LNCaP clone FGC (cell line): ENCODE measurements at regions not wholly inside any gene's neighbourhood (a gene's known extent, or its start where the extent isn't known, plus 50 kb on each side); places are given as distances from the start of the nearest gene placed in this dataset.
"Not testable (repeated sequence)": the region's sequence is repeated elsewhere in the genome, so short reads cannot be mapped to it uniquely, and the experiment has no call there.

Experiments
- DNase-seq: peaks from one replicate; pipeline ENCODE4 v3.0.0-alpha.2; 2011; ENCODE audit warnings: low read depth
- H3K4me3 ChIP-seq: 2 replicates; pipeline ENCODE4 v1.5.1; 2011; ENCODE audit warnings: mild to moderate bottlenecking, low read depth, low read length, control low read depth
- CTCF ChIP-seq: IDR thresholded peaks from 2 replicates; pipeline ENCODE4 v1.5.1; 2012; ENCODE audit warnings: mild to moderate bottlenecking; ENCODE audit not compliant: control insufficient read depth, insufficient read depth; ENCODE audit errors: extremely low read depth

GRCh38 chr9:97248252-97248651 is 59.2 kb upstream of the CCDC180 start:
- not testable (repeated sequence) for H3K4me3 ChIP-seq, DNase-seq

- no peak for TF ChIP-seq CTCF
Observed at GRCh38 chr9:97243606-97244005, 63.9 kb upstream of the CCDC180 start.

GRCh38 chr9:97241430-97241829 is 66.0 kb upstream of the CCDC180 start:
- not testable (repeated sequence) for DNase-seq, H3K4me3 ChIP-seq

More at GRCh38 chr9:97243606-97244005, 63.9 kb upstream of the CCDC180 start:
- H3K4me3 ChIP-seq: no peak overlapping the region
- no peak for DNase-seq

GRCh38 chr9:97237951-97238889 is 69.2 kb upstream of the CCDC180 start:
- peak overlapping the region; percentile 54 for H3K4me3 ChIP-seq
- TF ChIP-seq CTCF: no peak
- DNase-seq: no peak

GRCh38 chr9:97237311-97237786 is 70.1 kb upstream of the CCDC180 start:
- no peak for TF ChIP-seq CTCF
- no peak overlapping the region for H3K4me3 ChIP-seq
- DNase-seq: no peak

- H3K4me3 ChIP-seq, DNase-seq: not testable (repeated sequence)
Observed at GRCh38 chr9:97233009-97233400, 74.5 kb upstream of the CCDC180 start.

GRCh38 chr9:97232060-97233008 is 75.1 kb upstream of the CCDC180 start:
- not testable (repeated sequence) for H3K4me3 ChIP-seq, DNase-seq

- not testable (repeated sequence) for H3K4me3 ChIP-seq, DNase-seq
Observed at GRCh38 chr9:97222393-97222792, 85.1 kb upstream of the CCDC180 start.

- peak; percentile 38 for TF ChIP-seq CTCF
- not testable (repeated sequence) for H3K4me3 ChIP-seq, DNase-seq
Observed at GRCh38 chr9:97221478-97222355, 85.7 kb upstream of the CCDC180 start.
